Left renal pelvis (tissue), 4 donors: ENCODE measurements at regions not wholly inside any gene's neighbourhood (a gene's known extent, or its start where the extent isn't known, plus 50 kb on each side); places are given as distances from the start of the nearest gene placed in this dataset.
A peak's percentile ranks its signal among the peaks of the same experiment; 100 is the strongest.

Experiments used
- DNase-seq, 4 donors: peaks; one replicate each; pipeline ENCODE4 v3.0.0-alpha.2; 2013; ENCODE audit warnings: low read depth in 4 of 4, low spot score in 3 of 4

- DNase-seq, result no peak
Measured at GRCh38 chr10:53749439-53749838, 976.9 kb upstream of the MBL2 start.

GRCh38 chr10:53748319-53748718, 975.7 kb upstream of the MBL2 start:
- no peak for DNase-seq

- DNase-seq, result no peak
Measured at GRCh38 chr10:53744746-53745145, 972.2 kb upstream of the MBL2 start.

- no peak for DNase-seq
Measured at GRCh38 chr10:53744176-53744575, 971.6 kb upstream of the MBL2 start.

GRCh38 chr10:53737132-53737531, 964.5 kb upstream of the MBL2 start:
- DNase-seq, result no peak

- no peak for DNase-seq
Measured at GRCh38 chr10:53726921-53727320, 954.3 kb upstream of the MBL2 start.

GRCh38 chr10:53724581-53724980, 952.0 kb upstream of the MBL2 start:
- no peak for DNase-seq

- no peak for DNase-seq
Measured at GRCh38 chr10:53719658-53720057, 947.1 kb upstream of the MBL2 start.

GRCh38 chr10:53716156-53716555, 943.6 kb upstream of the MBL2 start:
- no peak for DNase-seq

GRCh38 chr10:53713431-53713830, 940.8 kb upstream of the MBL2 start:
- DNase-seq, result no peak

- DNase-seq, result peak in 1 of 4 donors; percentile 30
Measured at GRCh38 chr10:53702489-53702888, 929.9 kb upstream of the MBL2 start.

- no peak for DNase-seq
Measured at GRCh38 chr10:53701213-53701612, 928.6 kb upstream of the MBL2 start.

- no peak for DNase-seq
Measured at GRCh38 chr10:53700278-53700677, 927.7 kb upstream of the MBL2 start.

- no peak for DNase-seq
Measured at GRCh38 chr10:53699684-53700083, 927.1 kb upstream of the MBL2 start.

GRCh38 chr10:53699231-53699630, 926.6 kb upstream of the MBL2 start:
- no peak for DNase-seq

GRCh38 chr10:53697038-53697437, 924.5 kb upstream of the MBL2 start:
- DNase-seq, result no peak

GRCh38 chr10:53690524-53691240, 918.1 kb upstream of the MBL2 start:
- no peak for DNase-seq

GRCh38 chr10:53687800-53688199, 915.2 kb upstream of the MBL2 start:
- no peak for DNase-seq

GRCh38 chr10:53682885-53683284, 910.3 kb upstream of the MBL2 start:
- DNase-seq, result no peak

GRCh38 chr10:53682458-53682857, 909.9 kb upstream of the MBL2 start:
- DNase-seq, result no peak

GRCh38 chr10:53679666-53680065, 907.1 kb upstream of the MBL2 start:
- no peak for DNase-seq

- no peak for DNase-seq
Measured at GRCh38 chr10:53675177-53675576, 902.6 kb upstream of the MBL2 start.

GRCh38 chr10:53667063-53667462, 894.5 kb upstream of the MBL2 start:
- DNase-seq, result no peak
